ENCODE measurements at regions not wholly inside any gene's neighbourhood (a gene's known extent, or its start where the extent isn't known, plus 50 kb on each side); places are given as distances from the start of the nearest gene placed in this dataset.
"Not testable (repeated sequence)": the region's sequence is repeated elsewhere in the genome, so short reads cannot be mapped to it uniquely, and the experiment has no call there.

GRCh38 chr4:126907389-126907788 is 725.4 kb upstream of the INTU start:
- DNase-seq (ENCODE audit: low read depth): no peak

GRCh38 chr4:126916049-126916625 is 716.6 kb upstream of the INTU start:
- DNase-seq (ENCODE audit: low read depth): no peak

- DNase-seq (ENCODE audit: low read depth): peak; percentile 74
These were observed 716.1 kb upstream of the INTU start for GRCh38 chr4:126916626-126917140.

DNA sequence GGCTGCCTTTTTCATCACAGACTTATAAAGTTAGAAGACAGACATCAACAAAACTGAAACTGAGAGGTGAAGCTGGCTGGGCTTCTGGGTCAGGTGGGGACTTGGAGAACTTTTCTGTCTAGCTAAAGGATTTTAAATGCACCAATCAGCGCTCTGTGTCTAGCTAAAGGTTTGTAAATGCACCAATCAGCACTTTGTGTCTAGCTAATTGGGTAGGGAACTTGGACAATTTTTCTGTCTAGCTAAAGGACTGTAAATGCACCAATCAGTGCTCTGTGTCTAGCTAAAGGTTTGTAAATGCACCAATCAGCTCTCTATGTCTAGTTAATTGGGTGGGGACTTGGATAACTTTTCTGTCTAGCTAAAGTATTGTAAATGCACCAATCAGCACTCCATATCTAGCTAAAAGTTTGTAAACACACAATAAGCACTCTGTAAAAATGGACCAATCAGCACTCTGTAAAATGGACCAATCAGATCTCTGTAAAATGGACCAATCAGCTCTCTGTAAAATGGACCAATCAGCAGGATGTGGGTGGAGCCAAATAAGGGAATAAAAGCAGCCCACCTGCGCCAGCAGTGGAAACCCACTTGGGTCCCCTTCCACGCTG is 710.3 kb upstream of the INTU start:
- DNase-seq (ENCODE audit: low read depth): not testable (repeated sequence)

GRCh38 chr4:126924237-126924636 is 708.5 kb upstream of the INTU start:
- no peak for DNase-seq (ENCODE audit: low read depth)

DNA sequence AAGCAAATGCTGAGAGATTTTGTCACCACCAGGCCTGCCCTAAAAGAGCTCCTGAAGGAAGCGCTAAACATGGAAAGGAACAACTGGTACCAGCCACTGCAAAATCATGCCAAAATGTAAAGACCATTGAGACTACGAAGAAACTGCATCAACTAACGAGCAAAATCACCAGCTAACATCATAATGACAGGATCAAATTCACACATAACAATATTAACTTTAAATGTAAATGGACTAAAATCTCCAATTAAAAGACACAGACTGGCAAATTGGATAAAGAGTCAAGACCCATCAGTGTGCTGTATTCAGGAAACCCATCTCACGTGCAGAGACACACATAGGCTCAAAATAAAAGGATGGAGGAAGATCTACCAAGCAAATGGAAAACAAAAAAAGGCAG is 702.7 kb upstream of the INTU start:
- not testable (repeated sequence) for DNase-seq (ENCODE audit: low read depth)

DNA sequence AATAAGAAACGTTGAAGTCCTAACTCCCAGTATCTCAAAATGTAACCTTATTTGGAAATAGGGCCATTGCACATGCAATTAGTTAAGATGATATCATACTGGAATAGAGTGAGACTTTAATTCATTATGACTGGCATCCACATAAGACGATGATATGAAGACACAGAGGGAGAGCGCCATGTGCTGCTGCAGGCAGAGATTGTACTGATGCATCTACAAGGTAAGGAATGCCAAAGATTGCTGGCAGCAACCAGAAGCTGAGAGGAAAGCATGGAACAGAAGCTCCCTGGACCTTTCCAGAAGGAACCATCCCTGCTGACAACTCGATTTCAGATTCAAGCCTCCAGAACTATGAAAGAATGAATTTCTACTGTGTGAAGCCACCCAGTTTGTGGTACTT is 697.0 kb upstream of the INTU start:
- DNase-seq (ENCODE audit: low read depth): no peak

DNA sequence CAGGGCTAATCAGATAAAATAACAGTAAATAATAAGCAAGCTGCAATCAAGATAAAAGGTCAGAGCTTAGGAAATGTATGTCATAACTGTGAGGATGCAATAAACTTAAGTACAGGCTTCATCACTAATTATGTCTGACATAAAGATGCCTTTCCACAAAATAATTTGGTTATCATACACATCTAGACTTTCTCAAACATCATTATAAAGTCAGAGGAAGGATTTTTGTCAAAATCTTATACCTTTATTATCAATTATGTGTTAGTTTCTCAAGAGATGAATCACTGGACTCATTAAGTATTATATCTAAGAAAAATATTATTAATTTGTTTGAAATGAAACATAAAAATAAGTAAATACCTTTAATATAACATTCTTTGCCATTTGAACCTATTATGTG is 695.4 kb upstream of the INTU start:
- DNase-seq (ENCODE audit: low read depth): no peak

DNA sequence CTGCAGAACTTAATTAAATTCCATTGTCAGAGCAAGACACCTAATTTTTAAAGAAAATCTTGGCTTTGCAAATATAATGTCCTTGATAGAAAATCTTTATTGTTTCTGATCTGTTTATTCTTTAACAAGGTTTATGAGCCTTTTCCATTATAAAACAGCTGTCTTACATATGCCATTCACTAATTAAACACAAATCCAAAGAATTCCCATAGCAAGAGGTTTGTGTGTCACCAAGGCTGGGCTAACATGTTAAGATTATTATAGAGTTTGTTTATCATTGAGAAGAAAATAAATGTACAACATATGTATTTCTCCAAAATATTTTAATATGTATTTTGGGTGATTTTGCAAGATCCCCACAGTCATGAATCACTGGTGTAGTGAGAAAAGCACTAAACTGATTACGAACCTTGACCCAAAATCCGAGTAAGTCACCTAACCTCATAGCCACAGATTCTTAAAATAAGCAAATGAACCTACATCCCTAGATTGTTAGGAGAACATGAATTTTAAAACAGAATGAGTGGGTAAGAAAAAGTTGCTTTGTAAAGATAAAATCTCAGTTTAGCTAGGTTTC is 694.8 kb upstream of the INTU start:
- DNase-seq (ENCODE audit: low read depth): no peak

GRCh38 chr4:126939401-126939800 is 693.4 kb upstream of the INTU start:
- peak; percentile 66 for DNase-seq (ENCODE audit: low read depth)

DNA sequence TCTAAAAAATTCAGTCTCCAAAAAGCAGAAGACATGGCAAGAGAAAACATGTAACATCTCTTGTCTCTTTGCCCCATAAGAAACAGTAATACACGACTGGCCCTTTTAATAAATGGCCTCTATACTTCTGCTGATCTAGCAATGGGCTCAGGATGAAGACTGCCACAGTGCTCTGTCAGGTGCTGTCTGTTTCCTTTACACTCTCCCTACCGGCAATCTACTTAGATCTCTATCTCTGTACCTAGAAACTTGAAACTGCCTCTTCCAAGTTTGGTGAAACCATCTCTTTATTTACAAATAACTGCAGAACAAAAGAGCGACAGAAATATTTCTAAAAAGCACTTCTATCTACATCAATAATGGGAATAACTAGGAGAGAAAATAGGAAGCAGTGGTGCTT is 685.2 kb upstream of the INTU start:
- DNase-seq (ENCODE audit: low read depth): no peak

DNA sequence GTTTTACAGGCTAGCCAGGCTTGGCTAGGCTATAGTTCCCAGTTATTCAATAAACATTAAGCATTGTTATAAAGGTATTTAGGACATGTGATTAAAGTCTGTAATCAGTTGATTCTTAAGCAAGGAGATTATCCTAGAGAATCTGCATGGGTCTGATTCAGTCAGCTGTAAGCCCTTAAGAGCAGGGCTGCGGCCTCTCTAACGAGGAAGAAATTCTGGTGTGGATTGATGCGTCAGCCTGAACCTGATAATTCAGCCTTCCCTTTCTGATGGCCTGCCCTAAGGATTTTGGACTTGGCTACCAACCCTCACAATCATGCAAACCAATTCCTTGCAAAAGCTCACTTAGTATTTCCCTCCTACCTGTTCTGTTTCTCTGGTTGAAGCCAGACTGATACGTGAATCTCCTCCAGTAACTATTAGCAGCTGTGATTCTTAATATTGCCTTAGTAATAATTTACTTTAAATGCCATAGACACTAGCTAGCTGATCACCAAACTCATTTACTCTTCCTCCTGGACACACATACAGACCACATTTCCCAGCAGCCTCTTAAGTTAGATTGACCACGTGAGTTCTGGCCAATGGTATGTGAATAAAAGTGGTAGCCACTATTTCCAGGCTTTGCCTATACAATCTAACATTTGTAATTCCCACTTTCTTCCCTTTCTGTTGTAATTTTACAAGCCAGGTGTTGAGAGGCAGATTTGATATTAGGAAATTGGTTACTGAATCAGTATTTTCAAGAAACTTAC is 678.0 kb upstream of the INTU start:
- no peak for DNase-seq (ENCODE audit: low read depth)

GRCh38 chr4:126955292-126956183 is 677.2 kb upstream of the INTU start:
- DNase-seq (ENCODE audit: low read depth): no peak

- DNase-seq (ENCODE audit: low read depth): no peak
These were observed 676.4 kb upstream of the INTU start for GRCh38 chr4:126956184-126956897.

DNA sequence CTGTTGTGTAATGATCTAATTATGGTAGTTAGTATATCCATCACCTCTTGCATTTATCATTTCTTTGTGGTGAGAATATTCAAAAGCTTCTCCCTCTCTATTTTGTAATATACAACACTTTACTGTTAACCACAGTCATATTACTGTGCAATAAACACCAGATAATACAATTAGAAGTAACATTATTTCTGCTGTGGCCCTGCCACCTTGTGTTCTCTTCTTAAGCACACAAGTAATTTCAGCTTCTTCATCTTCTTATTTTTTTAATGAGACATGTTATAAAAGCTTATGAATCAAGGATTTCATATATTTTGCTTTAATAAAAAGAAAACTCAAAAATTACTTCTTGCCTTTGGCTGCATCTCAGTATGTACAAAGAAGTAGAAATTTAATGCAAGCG is 675.2 kb upstream of the INTU start:
- peak; percentile 31 for DNase-seq (ENCODE audit: low read depth)

GRCh38 chr4:126957987-126958386 is 674.8 kb upstream of the INTU start:
- DNase-seq (ENCODE audit: low read depth): no peak

- no peak for DNase-seq (ENCODE audit: low read depth)
These were observed 674.3 kb upstream of the INTU start for GRCh38 chr4:126958482-126958881.

DNA sequence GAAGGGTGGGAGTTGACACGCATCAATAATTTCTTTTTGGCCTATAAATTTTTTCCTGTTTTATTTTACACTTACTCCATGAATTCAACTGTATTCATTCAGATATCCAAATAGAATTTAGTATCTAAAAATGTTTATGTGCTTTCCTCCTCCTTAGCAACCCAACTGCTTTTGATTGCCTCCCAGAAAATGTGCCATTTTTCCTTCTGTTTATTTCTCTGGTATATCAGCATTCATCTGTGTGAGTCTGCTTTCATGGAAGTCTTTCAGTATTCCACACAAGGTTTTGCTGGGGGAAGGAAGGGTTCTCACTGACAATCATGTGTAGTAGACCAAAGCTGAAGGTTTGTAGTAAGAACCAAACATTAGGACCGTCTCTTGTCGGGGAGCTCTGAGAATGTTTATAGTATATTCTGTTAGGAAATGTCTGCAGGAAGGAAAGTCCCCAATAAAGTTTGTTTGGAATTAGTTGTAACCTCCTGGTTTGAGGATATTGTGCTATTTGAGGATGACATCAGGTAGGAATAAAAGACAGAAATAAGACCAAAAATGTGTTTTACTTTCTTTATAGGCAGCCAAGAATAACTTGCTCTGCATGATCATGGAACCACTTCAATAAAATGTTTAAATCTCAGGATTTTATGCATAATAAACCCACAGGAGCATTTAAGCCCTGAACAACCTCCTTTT is 673.6 kb upstream of the INTU start:
- no peak for DNase-seq (ENCODE audit: low read depth)

- DNase-seq (ENCODE audit: low read depth): no peak
These were observed 672.0 kb upstream of the INTU start for GRCh38 chr4:126960760-126961159.

- DNase-seq (ENCODE audit: low read depth): no peak
These were observed 671.1 kb upstream of the INTU start for GRCh38 chr4:126961661-126962060.
